Peyer's patch (tissue), 4 donors: ENCODE measurements at regions not wholly inside any gene's neighbourhood (a gene's known extent, or its start where the extent isn't known, plus 50 kb on each side); places are given as distances from the start of the nearest gene placed in this dataset.

Source experiments
- CTCF ChIP-seq, 6 experiments: fragments of 450-650 bp in 4 of 6; fragments of 200-600 bp in 2 of 6; sonication (generic) in 1 of 6; IDR thresholded peaks; one replicate each; pipeline ENCODE4 v1.5.1; 2017 to 2019; ENCODE audit warnings: antibody characterized with exemption in 6 of 6, mild to moderate bottlenecking in 3 of 6, moderate library complexity in 1 of 6
- POLR2A ChIP-seq, 2 donors: fragments of 450-650 bp; IDR thresholded peaks; one replicate each; pipeline ENCODE4 v1.5.1; 2017; ENCODE audit warnings: antibody characterized with exemption in 2 of 2, mild to moderate bottlenecking in 2 of 2, moderate library complexity in 2 of 2

- no peak for TF ChIP-seq CTCF (IDR thresholded peaks at IDR 0.05)
- TF ChIP-seq POLR2A (IDR thresholded peaks at IDR 0.05): no peak
These were observed 589.6 kb downstream of the TBC1D22A start for GRCh38 chr22:47351836-47352579.
